ENCODE measurements at regions not wholly inside any gene's neighbourhood (a gene's known extent, or its start where the extent isn't known, plus 50 kb on each side); places are given as distances from the start of the nearest gene placed in this dataset.

DNA sequence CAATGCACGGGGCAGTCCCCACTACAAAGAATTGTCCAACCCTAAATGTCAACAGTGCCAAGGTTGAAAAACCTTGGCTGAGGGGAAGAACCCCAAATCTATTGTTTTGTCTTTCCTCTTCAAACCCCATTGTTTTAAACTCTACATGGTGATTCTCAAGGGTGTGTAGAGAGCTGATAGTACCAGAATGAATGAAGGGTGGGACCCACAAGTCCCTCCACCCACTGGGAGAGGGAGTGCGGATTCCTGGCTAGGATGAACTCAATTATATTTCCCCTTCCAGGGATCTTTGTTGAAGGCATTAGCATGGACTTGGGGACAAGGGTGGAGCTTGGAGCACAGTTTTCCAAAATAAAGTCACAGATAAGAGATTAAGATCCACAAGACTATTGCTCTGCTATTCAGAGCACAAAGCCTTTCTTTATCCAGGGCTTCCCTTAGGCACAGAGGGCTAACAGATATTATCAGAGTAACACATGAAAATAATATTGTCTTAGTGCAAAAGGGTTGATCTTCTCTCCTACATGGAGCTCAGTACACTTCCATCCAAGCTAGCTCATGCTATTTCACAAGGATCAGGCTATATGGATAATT lies 755.1 kb upstream of the TBX3 start:
- no peak overlapping the region for H3K9ac ChIP-seq (ENCODE audit: low read depth in 1 of 2, low read length in 2 of 2)
- no peak for DNase-seq (ENCODE audit: low spot score)
- TF ChIP-seq FOXA2 (IDR thresholded peaks at IDR 0.05) (no peak), SP1 (IDR thresholded peaks at IDR 0.05) (no peak), RAD21 (IDR thresholded peaks at IDR 0.05) (no peak)
- TF ChIP-seq, protein P1, sequence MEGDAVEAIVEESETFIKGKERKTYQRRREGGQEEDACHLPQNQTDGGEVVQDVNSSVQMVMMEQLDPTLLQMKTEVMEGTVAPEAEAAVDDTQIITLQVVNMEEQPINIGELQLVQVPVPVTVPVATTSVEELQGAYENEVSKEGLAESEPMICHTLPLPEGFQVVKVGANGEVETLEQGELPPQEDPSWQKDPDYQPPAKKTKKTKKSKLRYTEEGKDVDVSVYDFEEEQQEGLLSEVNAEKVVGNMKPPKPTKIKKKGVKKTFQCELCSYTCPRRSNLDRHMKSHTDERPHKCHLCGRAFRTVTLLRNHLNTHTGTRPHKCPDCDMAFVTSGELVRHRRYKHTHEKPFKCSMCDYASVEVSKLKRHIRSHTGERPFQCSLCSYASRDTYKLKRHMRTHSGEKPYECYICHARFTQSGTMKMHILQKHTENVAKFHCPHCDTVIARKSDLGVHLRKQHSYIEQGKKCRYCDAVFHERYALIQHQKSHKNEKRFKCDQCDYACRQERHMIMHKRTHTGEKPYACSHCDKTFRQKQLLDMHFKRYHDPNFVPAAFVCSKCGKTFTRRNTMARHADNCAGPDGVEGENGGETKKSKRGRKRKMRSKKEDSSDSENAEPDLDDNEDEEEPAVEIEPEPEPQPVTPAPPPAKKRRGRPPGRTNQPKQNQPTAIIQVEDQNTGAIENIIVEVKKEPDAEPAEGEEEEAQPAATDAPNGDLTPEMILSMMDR (IDR thresholded peaks at IDR 0.05; ENCODE audit: low read depth, low read length, missing input control), result no peak
- H3K36me3 ChIP-seq (ENCODE audit: control insufficient read depth in 4 of 4, insufficient read depth in 3 of 4, low read depth in 1 of 4, low read length in 3 of 4), result no peaks in the 10 kb centered on the region
- H3K27me3 ChIP-seq (ENCODE audit: control insufficient read depth in 4 of 4, insufficient read depth in 4 of 4, low read length in 3 of 4), result no peaks in the 10 kb centered on the region
- no peaks in the 10 kb centered on the region for H3K4me1 ChIP-seq (ENCODE audit: control insufficient read depth in 4 of 4, insufficient read depth in 4 of 4, low read length in 3 of 4)
- WGBS, result 87% methylated on average over 2 of the region's 2 CpGs
- no peak overlapping the region for H3K4me3 ChIP-seq (ENCODE audit: low read depth in 1 of 3, low read length in 3 of 3)
- H3K9me3 ChIP-seq (ENCODE audit: control insufficient read depth in 4 of 4, low read length in 3 of 4), result no peaks in the 10 kb centered on the region
- H3K27ac ChIP-seq (ENCODE audit: low read depth in 1 of 2, low read length in 2 of 2), result no peak overlapping the region

DNA sequence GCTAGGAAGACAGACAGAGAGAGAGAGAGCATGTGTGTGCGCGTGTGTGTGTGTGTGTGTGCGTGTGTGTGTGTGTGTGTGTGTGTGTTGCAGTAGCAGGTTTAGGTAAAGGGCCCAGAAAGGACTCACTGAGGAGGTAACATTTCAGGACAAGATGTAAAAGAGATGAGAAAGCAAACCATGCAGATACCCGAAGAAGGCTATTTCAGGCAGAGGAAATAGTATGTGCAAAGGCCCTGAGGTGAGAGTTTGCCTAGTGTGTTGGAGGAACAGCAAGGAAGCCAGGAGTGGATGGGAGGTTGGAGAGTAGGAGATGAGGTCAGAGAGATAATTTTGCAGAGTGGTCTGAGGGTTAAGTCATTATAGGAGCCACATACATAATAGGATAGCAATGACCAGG lies 754.3 kb upstream of the TBX3 start:
- WGBS, result 96% methylated on average over 4 of the region's 4 CpGs
- Histone ChIP-seq H3K36me3 (ENCODE audit: control insufficient read depth in 4 of 4, insufficient read depth in 3 of 4, low read depth in 1 of 4, low read length in 3 of 4) (no peaks in the 10 kb centered on the region), H3K9ac (ENCODE audit: low read depth in 1 of 2, low read length in 2 of 2) (no peak overlapping the region), H3K4me3 (ENCODE audit: low read depth in 1 of 3, low read length in 3 of 3) (no peak overlapping the region), H3K27me3 (ENCODE audit: control insufficient read depth in 4 of 4, insufficient read depth in 4 of 4, low read length in 3 of 4) (no peaks in the 10 kb centered on the region), H3K9me3 (ENCODE audit: control insufficient read depth in 4 of 4, low read length in 3 of 4) (no peaks in the 10 kb centered on the region), H3K4me1 (ENCODE audit: control insufficient read depth in 4 of 4, insufficient read depth in 4 of 4, low read length in 3 of 4) (no peaks in the 10 kb centered on the region), H3K27ac (ENCODE audit: low read depth in 1 of 2, low read length in 2 of 2) (no peak overlapping the region)
- TF ChIP-seq ATF3 (IDR thresholded peaks at IDR 0.05), result no peak
- TF ChIP-seq FOXA1 (IDR thresholded peaks at IDR 0.05), result no peak
- no peak for TF ChIP-seq TAF1 (conservative IDR thresholded peaks at IDR 0.05)
- no peak for TF ChIP-seq YY1 (IDR thresholded peaks at IDR 0.05)
- DNase-seq (ENCODE audit: low spot score), result no peak

- Histone ChIP-seq H3K27ac (ENCODE audit: low read depth in 1 of 2, low read length in 2 of 2) (no peak overlapping the region), H3K4me1 (ENCODE audit: control insufficient read depth in 4 of 4, insufficient read depth in 4 of 4, low read length in 3 of 4) (no peaks in the 10 kb centered on the region), H3K9me3 (ENCODE audit: control insufficient read depth in 4 of 4, low read length in 3 of 4) (no peaks in the 10 kb centered on the region), H3K9ac (ENCODE audit: low read depth in 1 of 2, low read length in 2 of 2) (no peak overlapping the region), H3K36me3 (ENCODE audit: control insufficient read depth in 4 of 4, insufficient read depth in 3 of 4, low read depth in 1 of 4, low read length in 3 of 4) (no peaks in the 10 kb centered on the region), H3K27me3 (ENCODE audit: control insufficient read depth in 4 of 4, insufficient read depth in 4 of 4, low read length in 3 of 4) (no peaks in the 10 kb centered on the region), H3K4me3 (ENCODE audit: low read depth in 1 of 3, low read length in 3 of 3) (no peak overlapping the region)
- WGBS, result 74% methylated on average over 5 of the region's 5 CpGs
- no peak for DNase-seq (ENCODE audit: low spot score)
- TF ChIP-seq GABPA (IDR thresholded peaks at IDR 0.05 in 1 of 2, conservative IDR thresholded peaks at IDR 0.05 in 1 of 2) (no peak), FOXA1 (IDR thresholded peaks at IDR 0.05) (no peak), RXRA (IDR thresholded peaks at IDR 0.05) (no peak), JUND (IDR thresholded peaks at IDR 0.05) (no peak)
- TF ChIP-seq, protein P1 (IDR thresholded peaks at IDR 0.05; ENCODE audit: low read depth, low read length, missing input control), result no peak
These were observed 753.1 kb upstream of the TBX3 start for GRCh38 chr12:115437061-115437567.

All from liver (tissue), 8 donors.